GM23338 (cell line): ENCODE measurements at regions not wholly inside any gene's neighbourhood (a gene's known extent, or its start where the extent isn't known, plus 50 kb on each side); places are given as distances from the start of the nearest gene placed in this dataset.

ENCODE experiments used
- ATAC-seq: fragments of 200-7000 bp; cut with Tn5 transposase; 3 replicates; pipeline ENCODE4 v1.9.1; 2020
- DNase-seq: peaks from one replicate; pipeline ENCODE4 v3.0.0-alpha.2; 2015; ENCODE audit warnings: low spot score
- H2AFZ ChIP-seq: fragments of 200-600 bp; sonication (generic); 2 replicates; pipeline ENCODE4 v1.8.0; 2016; ENCODE audit warnings: antibody characterized with exemption, mild to moderate bottlenecking, moderate library complexity
- H3F3A ChIP-seq: fragments of 200-600 bp; sonication (generic); replicated peaks from 2 replicates; pipeline ENCODE4 v1.8.0; 2017; ENCODE audit warnings: antibody characterized with exemption, mixed run types, low read depth
- H3K27ac ChIP-seq: fragments of 200-600 bp; sonication (generic); 2 replicates; pipeline ENCODE4 v1.6.1; 2016; ENCODE audit warnings: low read depth
- H3K27me3 ChIP-seq: fragments of 200-600 bp; sonication (generic); 2 replicates; pipeline ENCODE4 v1.8.0; 2016; ENCODE audit warnings: mild to moderate bottlenecking, mixed run types, moderate library complexity; ENCODE audit not compliant: insufficient read depth
- H3K36me3 ChIP-seq: fragments of 200-600 bp; sonication (generic); 2 replicates; pipeline ENCODE4 v1.8.0; 2016; ENCODE audit warnings: mild to moderate bottlenecking; ENCODE audit not compliant: insufficient read depth
- H3K4me1 ChIP-seq: fragments of 200-600 bp; sonication (generic); 2 replicates; pipeline ENCODE4 v1.8.0; 2016; ENCODE audit warnings: mild to moderate bottlenecking, moderate library complexity; ENCODE audit not compliant: insufficient read depth
- H3K4me2 ChIP-seq: fragments of 200-600 bp; sonication (generic); 2 replicates; pipeline ENCODE4 v1.7.1; 2017; ENCODE audit warnings: mixed run types
- H3K4me3 ChIP-seq: fragments of 200-600 bp; sonication (generic); 2 replicates; pipeline ENCODE4 v1.6.1; 2016; ENCODE audit warnings: mixed run types
- H3K79me2 ChIP-seq: fragments of 200-600 bp; sonication (generic); replicated peaks from 2 replicates; pipeline ENCODE4 v1.8.0; 2017; ENCODE audit warnings: mild to moderate bottlenecking; ENCODE audit not compliant: insufficient read depth
- H3K9me2 ChIP-seq: fragments of 200-600 bp; sonication (generic); 2 replicates; pipeline ENCODE4 v1.8.0; 2017; ENCODE audit not compliant: insufficient read depth
- H4K20me1 ChIP-seq: fragments of 200-600 bp; sonication (generic); replicated peaks from 2 replicates; pipeline ENCODE4 v1.8.0; 2017; ENCODE audit warnings: mild to moderate bottlenecking; ENCODE audit not compliant: insufficient read depth
- H3K27ac Mint-ChIP-seq: 2 replicates; pipeline ENCODE4 v1.8.0; 2020; ENCODE audit warnings: inconsistent platforms, mild to moderate bottlenecking, moderate library complexity, mixed read lengths
- H3K27me3 Mint-ChIP-seq: 3 replicates; pipeline ENCODE4 v1.8.0; 2022; ENCODE audit warnings: low read depth, mild to moderate bottlenecking, moderate library complexity, mixed read lengths, inconsistent platforms; ENCODE audit not compliant: insufficient read depth, poor library complexity
- H3K36me3 Mint-ChIP-seq: 3 replicates; pipeline ENCODE4 v1.8.0; 2021; ENCODE audit warnings: low read depth, mild to moderate bottlenecking, inconsistent platforms, moderate library complexity, mixed read lengths
- H3K4me1 Mint-ChIP-seq: 3 replicates; pipeline ENCODE4 v1.8.0; 2020; ENCODE audit warnings: mild to moderate bottlenecking, inconsistent platforms, mixed read lengths
- H3K4me3 Mint-ChIP-seq: 3 replicates; pipeline ENCODE4 v1.8.0; 2021; ENCODE audit warnings: moderate library complexity, mild to moderate bottlenecking, inconsistent platforms, mixed read lengths
- H3K9me3 Mint-ChIP-seq: 3 replicates; pipeline ENCODE4 v1.8.0; 2020; ENCODE audit warnings: moderate library complexity, mild to moderate bottlenecking, inconsistent platforms, mixed read lengths
- EZH2 ChIP-seq: fragments of 200-600 bp; sonication (generic); IDR thresholded peaks from one replicate; pipeline ENCODE4 v1.8.0; 2017; ENCODE audit warnings: antibody characterized with exemption, mild to moderate bottlenecking, low read depth; ENCODE audit not compliant: unreplicated experiment
- JUNB ChIP-seq: IDR thresholded peaks from one replicate; pipeline ENCODE4 v1.6.1; 2016; ENCODE audit warnings: antibody characterized with exemption; ENCODE audit not compliant: unreplicated experiment
- NANOG ChIP-seq: IDR thresholded peaks from 2 replicates; pipeline ENCODE4 v1.6.1; 2016; ENCODE audit warnings: antibody characterized with exemption, borderline replicate concordance
- STAT1 ChIP-seq: IDR thresholded peaks from one replicate; pipeline ENCODE4 v1.6.1; 2016; ENCODE audit warnings: antibody characterized with exemption; ENCODE audit not compliant: unreplicated experiment
- TF ChIP-seq, protein P1 (sequence below): fragments of 250-450 bp; sonication (Bioruptor Pico); IDR thresholded peaks from 2 replicates; pipeline ENCODE4 v1.5.0; 2020; ENCODE audit warnings: mild to moderate bottlenecking, moderate library complexity
- TF ChIP-seq, protein P2 (sequence below): IDR thresholded peaks from one replicate; pipeline ENCODE4 v1.6.1; 2018; ENCODE audit warnings: antibody characterized with exemption; ENCODE audit not compliant: unreplicated experiment

DNA sequence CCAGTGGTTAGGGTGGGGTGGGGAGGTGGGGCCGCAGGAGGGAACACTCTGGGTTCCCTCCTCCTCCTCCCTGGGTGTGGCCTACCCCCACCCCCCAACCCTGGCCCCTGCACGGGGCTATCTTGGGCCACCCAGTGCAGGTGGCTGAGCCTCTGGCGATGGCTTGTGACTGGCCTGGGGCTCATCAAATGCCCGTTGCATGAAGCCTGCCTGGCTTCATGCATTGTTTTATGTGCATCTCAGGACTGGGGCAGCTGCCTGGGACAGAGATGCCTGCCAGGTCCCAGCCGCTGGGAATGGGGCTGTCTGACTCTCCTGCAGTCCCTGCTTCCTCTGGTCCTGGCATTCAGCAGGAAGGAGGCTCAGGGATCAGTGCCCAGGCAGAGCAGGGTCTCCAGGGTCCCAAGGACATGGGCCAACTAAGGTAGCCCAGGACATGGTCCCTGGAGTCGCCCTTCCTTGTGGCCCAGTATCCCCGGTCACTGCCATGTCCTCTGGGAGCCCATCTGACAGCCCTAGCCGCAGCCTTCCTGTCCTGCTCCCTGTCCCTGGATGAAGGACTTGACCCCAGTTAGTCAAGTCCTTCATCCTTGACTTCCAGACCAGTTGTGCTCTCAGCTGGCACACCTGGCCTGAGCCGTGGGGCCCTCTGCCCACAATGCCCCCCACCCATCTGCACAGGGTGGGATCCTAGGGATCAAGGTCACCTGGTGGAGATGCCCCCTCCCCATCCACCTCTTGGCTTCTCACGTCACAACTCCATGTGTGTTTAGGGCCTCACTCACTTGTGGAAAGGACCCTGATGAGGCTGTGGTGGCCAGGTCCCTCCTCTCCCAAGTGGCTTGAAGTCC lies 112.1 kb upstream of the FGF3 start (continued):
- TF ChIP-seq, protein P1, sequence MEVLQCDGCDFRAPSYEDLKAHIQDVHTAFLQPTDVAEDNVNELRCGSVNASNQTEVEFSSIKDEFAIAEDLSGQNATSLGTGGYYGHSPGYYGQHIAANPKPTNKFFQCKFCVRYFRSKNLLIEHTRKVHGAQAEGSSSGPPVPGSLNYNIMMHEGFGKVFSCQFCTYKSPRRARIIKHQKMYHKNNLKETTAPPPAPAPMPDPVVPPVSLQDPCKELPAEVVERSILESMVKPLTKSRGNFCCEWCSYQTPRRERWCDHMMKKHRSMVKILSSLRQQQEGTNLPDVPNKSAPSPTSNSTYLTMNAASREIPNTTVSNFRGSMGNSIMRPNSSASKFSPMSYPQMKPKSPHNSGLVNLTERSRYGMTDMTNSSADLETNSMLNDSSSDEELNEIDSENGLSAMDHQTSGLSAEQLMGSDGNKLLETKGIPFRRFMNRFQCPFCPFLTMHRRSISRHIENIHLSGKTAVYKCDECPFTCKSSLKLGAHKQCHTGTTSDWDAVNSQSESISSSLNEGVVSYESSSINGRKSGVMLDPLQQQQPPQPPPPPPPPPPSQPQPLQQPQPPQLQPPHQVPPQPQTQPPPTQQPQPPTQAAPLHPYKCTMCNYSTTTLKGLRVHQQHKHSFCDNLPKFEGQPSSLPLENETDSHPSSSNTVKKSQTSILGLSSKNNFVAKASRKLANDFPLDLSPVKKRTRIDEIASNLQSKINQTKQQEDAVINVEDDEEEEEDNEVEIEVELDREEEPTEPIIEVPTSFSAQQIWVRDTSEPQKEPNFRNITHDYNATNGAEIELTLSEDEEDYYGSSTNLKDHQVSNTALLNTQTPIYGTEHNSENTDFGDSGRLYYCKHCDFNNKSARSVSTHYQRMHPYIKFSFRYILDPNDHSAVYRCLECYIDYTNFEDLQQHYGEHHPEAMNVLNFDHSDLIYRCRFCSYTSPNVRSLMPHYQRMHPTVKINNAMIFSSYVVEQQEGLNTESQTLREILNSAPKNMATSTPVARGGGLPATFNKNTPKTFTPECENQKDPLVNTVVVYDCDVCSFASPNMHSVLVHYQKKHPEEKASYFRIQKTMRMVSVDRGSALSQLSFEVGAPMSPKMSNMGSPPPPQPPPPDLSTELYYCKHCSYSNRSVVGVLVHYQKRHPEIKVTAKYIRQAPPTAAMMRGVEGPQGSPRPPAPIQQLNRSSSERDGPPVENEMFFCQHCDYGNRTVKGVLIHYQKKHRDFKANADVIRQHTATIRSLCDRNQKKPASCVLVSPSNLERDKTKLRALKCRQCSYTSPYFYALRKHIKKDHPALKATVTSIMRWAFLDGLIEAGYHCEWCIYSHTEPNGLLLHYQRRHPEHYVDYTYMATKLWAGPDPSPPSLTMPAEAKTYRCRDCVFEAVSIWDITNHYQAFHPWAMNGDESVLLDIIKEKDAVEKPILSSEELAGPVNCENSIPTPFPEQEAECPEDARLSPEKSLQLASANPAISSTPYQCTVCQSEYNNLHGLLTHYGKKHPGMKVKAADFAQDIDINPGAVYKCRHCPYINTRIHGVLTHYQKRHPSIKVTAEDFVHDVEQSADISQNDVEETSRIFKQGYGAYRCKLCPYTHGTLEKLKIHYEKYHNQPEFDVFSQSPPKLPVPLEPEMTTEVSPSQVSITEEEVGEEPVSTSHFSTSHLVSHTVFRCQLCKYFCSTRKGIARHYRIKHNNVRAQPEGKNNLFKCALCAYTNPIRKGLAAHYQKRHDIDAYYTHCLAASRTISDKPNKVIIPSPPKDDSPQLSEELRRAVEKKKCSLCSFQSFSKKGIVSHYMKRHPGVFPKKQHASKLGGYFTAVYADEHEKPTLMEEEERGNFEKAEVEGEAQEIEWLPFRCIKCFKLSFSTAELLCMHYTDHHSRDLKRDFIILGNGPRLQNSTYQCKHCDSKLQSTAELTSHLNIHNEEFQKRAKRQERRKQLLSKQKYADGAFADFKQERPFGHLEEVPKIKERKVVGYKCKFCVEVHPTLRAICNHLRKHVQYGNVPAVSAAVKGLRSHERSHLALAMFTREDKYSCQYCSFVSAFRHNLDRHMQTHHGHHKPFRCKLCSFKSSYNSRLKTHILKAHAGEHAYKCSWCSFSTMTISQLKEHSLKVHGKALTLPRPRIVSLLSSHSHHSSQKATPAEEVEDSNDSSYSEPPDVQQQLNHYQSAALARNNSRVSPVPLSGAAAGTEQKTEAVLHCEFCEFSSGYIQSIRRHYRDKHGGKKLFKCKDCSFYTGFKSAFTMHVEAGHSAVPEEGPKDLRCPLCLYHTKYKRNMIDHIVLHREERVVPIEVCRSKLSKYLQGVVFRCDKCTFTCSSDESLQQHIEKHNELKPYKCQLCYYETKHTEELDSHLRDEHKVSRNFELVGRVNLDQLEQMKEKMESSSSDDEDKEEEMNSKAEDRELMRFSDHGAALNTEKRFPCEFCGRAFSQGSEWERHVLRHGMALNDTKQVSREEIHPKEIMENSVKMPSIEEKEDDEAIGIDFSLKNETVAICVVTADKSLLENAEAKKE = no peak
- TF ChIP-seq NANOG = no peak

DNA sequence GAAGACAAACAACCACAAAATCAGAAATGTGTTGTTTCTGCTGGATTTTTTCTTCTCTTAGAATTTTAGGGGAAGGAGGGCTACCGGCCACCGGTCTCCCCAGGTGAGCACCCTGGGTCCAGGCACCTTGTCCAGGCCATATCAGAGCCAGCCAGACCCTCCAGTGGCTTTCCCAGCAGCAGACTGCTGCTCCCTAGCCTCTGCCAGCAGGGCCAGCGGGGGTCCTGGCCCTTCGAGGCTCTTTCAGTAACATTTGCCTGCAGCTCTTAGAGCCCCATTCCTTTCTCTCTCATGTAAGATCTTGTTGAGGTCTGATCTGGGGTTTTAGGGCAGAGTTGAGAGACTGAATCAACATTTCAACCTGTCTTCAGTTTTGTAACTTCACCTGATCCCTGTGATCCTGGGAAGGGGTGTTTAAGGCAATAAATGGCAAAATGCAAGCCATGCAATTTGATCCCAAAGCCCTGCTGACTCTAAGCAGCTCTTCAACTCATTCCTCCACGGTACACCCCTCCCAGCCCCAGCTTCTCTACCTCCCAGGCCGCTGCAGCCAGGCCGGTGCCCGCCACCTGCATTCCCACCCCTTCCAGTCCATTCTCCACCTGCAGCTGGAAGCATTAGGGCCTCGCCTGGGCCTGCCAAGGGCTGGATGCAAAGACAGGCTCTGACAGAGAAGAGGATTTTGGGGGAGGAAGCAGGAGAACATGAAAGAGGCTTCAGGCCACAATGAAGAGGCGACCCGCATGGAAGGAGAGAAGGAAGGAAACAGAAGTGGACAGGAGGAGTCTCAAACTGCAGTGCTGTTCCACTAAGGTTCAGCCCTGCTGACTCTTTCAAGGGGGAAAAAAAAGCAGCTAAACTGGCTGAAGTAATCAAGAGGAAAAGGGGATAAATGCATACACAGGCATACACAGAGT lies 113.0 kb upstream of the FGF3 start:
- Histone ChIP-seq H3K9me2 (no peaks in the 10 kb centered on the region), H3K4me2 (no peak overlapping the region), H3K27me3 (no peaks in the 10 kb centered on the region), H4K20me1 (no peaks in the 10 kb centered on the region), H3K27ac (no peak overlapping the region), H3K36me3 (no peaks in the 10 kb centered on the region), H3K79me2 (no peaks in the 10 kb centered on the region), H3K4me1 (peaks cover 7% of the 10 kb centered on the region; the same call in 1 of the 2 replicates), H2AFZ (peak overlapping the region; percentile 85; the same call in 1 of the 2 replicates), H3K4me3 (no peak overlapping the region), H3F3A (no peaks in the 10 kb centered on the region)
- no peak overlapping the region for H3K4me3 Mint-ChIP-seq
- ATAC-seq (peak; percentile 70), DNase-seq (no peak)
- no peak overlapping the region for H3K27ac Mint-ChIP-seq
- H3K4me1 Mint-ChIP-seq = peaks cover 28% of the 10 kb centered on the region
- H3K9me3 Mint-ChIP-seq = no peaks in the 10 kb centered on the region
- H3K36me3 Mint-ChIP-seq = no peaks in the 10 kb centered on the region
- peaks cover 14% of the 10 kb centered on the region for H3K27me3 Mint-ChIP-seq
- TF ChIP-seq JUNB (no peak), STAT1 (no peak), EZH2 (no peak), NANOG (no peak)
- TF ChIP-seq, protein P2, sequence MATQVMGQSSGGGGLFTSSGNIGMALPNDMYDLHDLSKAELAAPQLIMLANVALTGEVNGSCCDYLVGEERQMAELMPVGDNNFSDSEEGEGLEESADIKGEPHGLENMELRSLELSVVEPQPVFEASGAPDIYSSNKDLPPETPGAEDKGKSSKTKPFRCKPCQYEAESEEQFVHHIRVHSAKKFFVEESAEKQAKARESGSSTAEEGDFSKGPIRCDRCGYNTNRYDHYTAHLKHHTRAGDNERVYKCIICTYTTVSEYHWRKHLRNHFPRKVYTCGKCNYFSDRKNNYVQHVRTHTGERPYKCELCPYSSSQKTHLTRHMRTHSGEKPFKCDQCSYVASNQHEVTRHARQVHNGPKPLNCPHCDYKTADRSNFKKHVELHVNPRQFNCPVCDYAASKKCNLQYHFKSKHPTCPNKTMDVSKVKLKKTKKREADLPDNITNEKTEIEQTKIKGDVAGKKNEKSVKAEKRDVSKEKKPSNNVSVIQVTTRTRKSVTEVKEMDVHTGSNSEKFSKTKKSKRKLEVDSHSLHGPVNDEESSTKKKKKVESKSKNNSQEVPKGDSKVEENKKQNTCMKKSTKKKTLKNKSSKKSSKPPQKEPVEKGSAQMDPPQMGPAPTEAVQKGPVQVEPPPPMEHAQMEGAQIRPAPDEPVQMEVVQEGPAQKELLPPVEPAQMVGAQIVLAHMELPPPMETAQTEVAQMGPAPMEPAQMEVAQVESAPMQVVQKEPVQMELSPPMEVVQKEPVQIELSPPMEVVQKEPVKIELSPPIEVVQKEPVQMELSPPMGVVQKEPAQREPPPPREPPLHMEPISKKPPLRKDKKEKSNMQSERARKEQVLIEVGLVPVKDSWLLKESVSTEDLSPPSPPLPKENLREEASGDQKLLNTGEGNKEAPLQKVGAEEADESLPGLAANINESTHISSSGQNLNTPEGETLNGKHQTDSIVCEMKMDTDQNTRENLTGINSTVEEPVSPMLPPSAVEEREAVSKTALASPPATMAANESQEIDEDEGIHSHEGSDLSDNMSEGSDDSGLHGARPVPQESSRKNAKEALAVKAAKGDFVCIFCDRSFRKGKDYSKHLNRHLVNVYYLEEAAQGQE = no peak
